ENCODE measurements at regions not wholly inside any gene's neighbourhood (a gene's known extent, or its start where the extent isn't known, plus 50 kb on each side); places are given as distances from the start of the nearest gene placed in this dataset.

- TF ChIP-seq CTCF (IDR thresholded peaks at IDR 0.05) (no peak), POLR2A (IDR thresholded peaks at IDR 0.05) (no peak)
These were observed 88.4 kb upstream of the CELF4 start for GRCh38 chr18:37654034-37654433.

Data from Peyer's patch (tissue), 4 donors.